Colonic mucosa (tissue), 4 donors: ENCODE measurements at regions not wholly inside any gene's neighbourhood (a gene's known extent, or its start where the extent isn't known, plus 50 kb on each side); places are given as distances from the start of the nearest gene placed in this dataset.

Experiments
- DNase-seq: peaks from one replicate; pipeline ENCODE4 v3.0.0-alpha.2; 2020
- H3K27ac ChIP-seq: fragments of 200-600 bp; one replicate; pipeline ENCODE4 v1.8.0; 2021
- H3K27me3 ChIP-seq: fragments of 200-600 bp; one replicate; pipeline ENCODE4 v1.8.0; 2021
- H3K36me3 ChIP-seq: fragments of 200-600 bp; one replicate; pipeline ENCODE4 v1.8.0; 2021
- H3K4me1 ChIP-seq: fragments of 200-600 bp; one replicate; pipeline ENCODE4 v1.8.0; 2021; ENCODE audit warnings: mild to moderate bottlenecking
- H3K4me3 ChIP-seq: fragments of 200-600 bp; one replicate; pipeline ENCODE4 v1.8.0; 2021
- H3K9ac ChIP-seq, 2 donors: one replicate each; pipeline ENCODE4 v1.7.0; 2013; ENCODE audit warnings: control low read depth in 2 of 2, low read depth in 2 of 2, low read length in 2 of 2
- H3K9me3 ChIP-seq: fragments of 200-600 bp; one replicate; pipeline ENCODE4 v1.8.0; 2021
- intact Hi-C: fragments of 100-400 bp; cut with DNase I; formaldehyde crosslinking; loops from one replicate; pipeline ENCODE4 v1.14.1; 2022
- TF ChIP-seq, protein P1 (sequence below): fragments of 200-600 bp; IDR thresholded peaks from one replicate; pipeline ENCODE4 v1.8.0; 2022; ENCODE audit warnings: antibody characterized with exemption, mild to moderate bottlenecking
- donor health status: healthy.
- donor health status: DM: no; HTN: no; CAD: no.
- donor health status: DM: no; HTN: no; CAD: no.

DNA sequence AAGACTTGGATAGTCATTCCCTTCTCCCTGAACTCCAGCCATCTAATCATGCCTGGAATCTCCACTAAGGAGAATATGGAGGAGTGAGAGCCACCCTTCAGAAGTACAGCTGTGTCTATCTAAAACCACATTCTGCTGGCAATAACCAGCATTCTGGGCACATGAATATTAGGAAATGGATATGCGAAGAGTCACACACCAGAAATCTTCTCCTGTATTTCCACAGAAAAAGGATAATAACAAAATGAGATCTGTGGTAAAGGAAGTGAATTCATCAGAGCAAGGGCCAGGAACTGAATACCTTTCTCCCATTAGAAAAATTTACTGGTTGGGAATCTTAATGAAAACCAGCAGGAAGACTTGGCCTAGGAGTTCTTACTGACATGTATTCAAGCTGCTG lies 218.8 kb downstream of the SCG2 start:
- Histone ChIP-seq H3K36me3 (no peaks in the 10 kb centered on the region), H3K9ac (no peak overlapping the region), H3K27ac (no peak overlapping the region), H3K4me1 (no peaks in the 10 kb centered on the region), H3K9me3 (no peaks in the 10 kb centered on the region), H3K27me3 (no peaks in the 10 kb centered on the region), H3K4me3 (no peak overlapping the region)
- TF ChIP-seq, protein P1, sequence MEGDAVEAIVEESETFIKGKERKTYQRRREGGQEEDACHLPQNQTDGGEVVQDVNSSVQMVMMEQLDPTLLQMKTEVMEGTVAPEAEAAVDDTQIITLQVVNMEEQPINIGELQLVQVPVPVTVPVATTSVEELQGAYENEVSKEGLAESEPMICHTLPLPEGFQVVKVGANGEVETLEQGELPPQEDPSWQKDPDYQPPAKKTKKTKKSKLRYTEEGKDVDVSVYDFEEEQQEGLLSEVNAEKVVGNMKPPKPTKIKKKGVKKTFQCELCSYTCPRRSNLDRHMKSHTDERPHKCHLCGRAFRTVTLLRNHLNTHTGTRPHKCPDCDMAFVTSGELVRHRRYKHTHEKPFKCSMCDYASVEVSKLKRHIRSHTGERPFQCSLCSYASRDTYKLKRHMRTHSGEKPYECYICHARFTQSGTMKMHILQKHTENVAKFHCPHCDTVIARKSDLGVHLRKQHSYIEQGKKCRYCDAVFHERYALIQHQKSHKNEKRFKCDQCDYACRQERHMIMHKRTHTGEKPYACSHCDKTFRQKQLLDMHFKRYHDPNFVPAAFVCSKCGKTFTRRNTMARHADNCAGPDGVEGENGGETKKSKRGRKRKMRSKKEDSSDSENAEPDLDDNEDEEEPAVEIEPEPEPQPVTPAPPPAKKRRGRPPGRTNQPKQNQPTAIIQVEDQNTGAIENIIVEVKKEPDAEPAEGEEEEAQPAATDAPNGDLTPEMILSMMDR = no peak
- DNase-seq = no peak
- intact Hi-C loops = no loop called here

DNA sequence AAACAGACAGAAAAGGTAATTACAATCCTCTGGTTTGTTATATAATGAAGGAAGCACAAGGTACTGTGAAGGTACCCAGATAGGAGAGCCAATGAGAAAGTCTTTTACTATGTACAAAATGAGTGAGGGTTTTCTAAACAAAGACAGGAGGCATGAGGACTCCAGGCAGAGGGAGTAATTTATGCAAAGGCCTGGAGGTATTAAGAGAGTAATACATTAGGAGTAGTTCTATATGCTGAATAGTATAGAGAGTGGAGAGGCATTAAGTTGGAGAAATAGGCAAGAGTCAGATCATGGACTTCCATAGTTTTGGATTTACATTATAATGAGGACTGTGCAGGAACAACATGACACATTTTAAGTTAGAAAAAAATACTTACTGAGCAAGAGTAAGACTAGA lies 216.0 kb downstream of the SCG2 start:
- TF ChIP-seq, protein P1 = no peak
- no peaks in the 10 kb centered on the region for H3K27me3 ChIP-seq
- no peak overlapping the region for H3K9ac ChIP-seq
- no peaks in the 10 kb centered on the region for H3K36me3 ChIP-seq
- intact Hi-C loops = no loop called here
- H3K4me3 ChIP-seq = no peak overlapping the region
- H3K9me3 ChIP-seq = no peaks in the 10 kb centered on the region
- DNase-seq = no peak
- H3K4me1 ChIP-seq = no peaks in the 10 kb centered on the region
- H3K27ac ChIP-seq = no peak overlapping the region

DNA sequence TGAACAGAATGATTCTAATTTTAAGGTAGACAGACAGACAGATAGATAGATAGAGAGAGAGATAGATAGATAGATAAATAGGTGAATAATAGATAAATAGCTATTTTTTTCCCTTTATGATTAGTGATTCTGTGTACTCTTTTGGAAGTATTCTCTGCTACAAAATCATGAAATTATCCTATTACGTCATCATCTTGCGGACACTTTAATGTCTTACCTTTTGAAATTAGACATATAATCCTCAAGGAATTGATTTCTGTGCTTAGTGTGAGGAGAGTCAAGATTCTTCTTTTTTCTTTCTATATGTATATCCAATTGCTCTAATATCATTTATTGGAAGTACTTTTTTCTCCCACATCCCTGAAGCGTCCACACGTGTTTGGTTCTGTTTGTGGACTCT lies 215.2 kb downstream of the SCG2 start:
- no peaks in the 10 kb centered on the region for H3K36me3 ChIP-seq
- H3K9ac ChIP-seq = no peak overlapping the region
- intact Hi-C loops = no loop called here
- no peaks in the 10 kb centered on the region for H3K27me3 ChIP-seq
- no peaks in the 10 kb centered on the region for H3K4me1 ChIP-seq
- no peak overlapping the region for H3K4me3 ChIP-seq
- TF ChIP-seq, protein P1 = no peak
- DNase-seq = no peak
- no peaks in the 10 kb centered on the region for H3K9me3 ChIP-seq
- H3K27ac ChIP-seq = no peak overlapping the region

DNA sequence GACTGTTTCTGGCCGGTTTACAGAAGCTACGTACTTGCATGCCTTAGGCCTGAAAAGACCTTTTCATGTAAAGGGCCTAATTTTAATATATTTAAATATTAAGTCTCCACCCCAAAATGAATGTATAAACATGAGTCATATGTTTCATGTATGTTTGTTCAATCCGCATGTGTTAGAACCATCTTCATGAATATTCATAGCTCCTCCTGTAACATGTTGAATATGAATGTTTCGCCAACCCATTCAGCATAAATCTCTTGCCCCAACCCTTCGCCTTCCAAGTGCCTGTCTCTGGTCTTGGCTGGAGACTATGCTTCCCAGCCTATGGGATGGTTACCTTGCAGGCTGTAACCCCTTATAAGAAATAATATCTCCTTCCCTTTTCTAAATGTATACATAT lies 212.5 kb downstream of the SCG2 start:
- TF ChIP-seq, protein P1 = no peak
- intact Hi-C loops = no loop called here
- H3K27ac ChIP-seq = no peak overlapping the region
- no peaks in the 10 kb centered on the region for H3K4me1 ChIP-seq
- no peak overlapping the region for H3K9ac ChIP-seq
- DNase-seq = no peak
- H3K4me3 ChIP-seq = no peak overlapping the region
- no peaks in the 10 kb centered on the region for H3K9me3 ChIP-seq
- no peaks in the 10 kb centered on the region for H3K27me3 ChIP-seq
- no peaks in the 10 kb centered on the region for H3K36me3 ChIP-seq

DNA sequence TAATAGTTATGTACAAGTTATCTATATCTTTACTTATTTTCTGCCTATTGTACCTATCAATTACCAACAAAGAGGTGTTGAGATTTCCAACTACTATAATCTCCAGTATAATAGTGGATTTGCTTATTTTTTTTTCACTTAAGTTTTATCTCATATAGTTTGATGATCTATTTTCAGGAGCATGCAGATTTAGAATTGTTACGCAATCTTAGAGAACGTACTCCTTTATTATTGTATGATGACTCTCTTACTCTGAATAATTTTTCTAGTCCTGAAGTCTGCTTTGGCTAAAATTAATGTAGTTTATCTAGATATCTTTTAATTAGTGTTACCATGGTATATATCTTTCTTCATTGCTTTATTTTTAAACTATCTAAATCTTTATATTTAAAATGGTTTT lies 205.2 kb downstream of the SCG2 start:
- H3K4me3 ChIP-seq = no peak overlapping the region
- TF ChIP-seq, protein P1 = no peak
- no peaks in the 10 kb centered on the region for H3K9me3 ChIP-seq
- DNase-seq = no peak
- intact Hi-C loops = no loop called here
- H3K36me3 ChIP-seq = no peaks in the 10 kb centered on the region
- H3K27ac ChIP-seq = no peak overlapping the region
- no peaks in the 10 kb centered on the region for H3K27me3 ChIP-seq
- H3K4me1 ChIP-seq = no peaks in the 10 kb centered on the region
- no peak overlapping the region for H3K9ac ChIP-seq

DNA sequence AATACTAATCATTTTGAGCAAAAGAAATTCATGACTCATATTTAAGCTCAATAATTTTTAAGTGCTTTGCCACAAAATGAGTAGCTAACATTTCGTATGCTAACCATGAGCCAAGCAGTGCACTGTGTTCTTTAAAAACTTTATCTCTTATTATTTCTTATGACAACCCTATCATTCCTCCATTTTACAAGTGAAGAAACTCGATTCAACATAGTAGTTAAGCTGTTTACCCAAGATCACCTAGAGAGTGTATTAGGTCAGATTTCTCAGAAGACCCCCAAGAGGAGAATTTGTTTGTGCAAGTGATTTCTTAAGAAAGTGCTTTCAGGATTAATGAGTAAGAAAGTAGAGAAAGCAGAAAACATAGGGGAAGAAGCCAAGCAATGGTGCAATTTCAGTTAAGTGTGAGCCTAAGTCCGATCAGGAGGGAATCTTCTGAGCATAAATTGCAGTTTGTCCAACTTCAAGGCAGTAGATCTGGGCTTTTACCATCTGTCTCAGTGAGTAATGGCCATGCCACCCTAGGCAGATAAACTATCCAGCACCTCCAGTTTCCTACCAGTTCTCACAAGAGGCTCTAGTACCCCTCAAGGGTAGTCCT lies 202.7 kb downstream of the SCG2 start:
- no peaks in the 10 kb centered on the region for H3K36me3 ChIP-seq
- TF ChIP-seq, protein P1 = no peak

More for the DNA sequence above, 202.7 kb downstream of the SCG2 start:
- no peaks in the 10 kb centered on the region for H3K9me3 ChIP-seq
- H3K27me3 ChIP-seq = no peaks in the 10 kb centered on the region
- no peak for DNase-seq
- intact Hi-C loops = no loop called here
- no peak overlapping the region for H3K9ac ChIP-seq
- H3K27ac ChIP-seq = no peak overlapping the region
- H3K4me3 ChIP-seq = no peak overlapping the region
- no peaks in the 10 kb centered on the region for H3K4me1 ChIP-seq
